ENCODE measurements at regions not wholly inside any gene's neighbourhood (a gene's known extent, or its start where the extent isn't known, plus 50 kb on each side); places are given as distances from the start of the nearest gene placed in this dataset.
"Not testable (repeated sequence)": the region's sequence is repeated elsewhere in the genome, so short reads cannot be mapped to it uniquely, and the experiment has no call there.

GRCh38 chrX:1105031-1105430, 107.4 kb downstream of the CRLF2 start:
- DNase-seq (ENCODE audit: extremely low read depth, low read depth) = not testable (repeated sequence)

DNA sequence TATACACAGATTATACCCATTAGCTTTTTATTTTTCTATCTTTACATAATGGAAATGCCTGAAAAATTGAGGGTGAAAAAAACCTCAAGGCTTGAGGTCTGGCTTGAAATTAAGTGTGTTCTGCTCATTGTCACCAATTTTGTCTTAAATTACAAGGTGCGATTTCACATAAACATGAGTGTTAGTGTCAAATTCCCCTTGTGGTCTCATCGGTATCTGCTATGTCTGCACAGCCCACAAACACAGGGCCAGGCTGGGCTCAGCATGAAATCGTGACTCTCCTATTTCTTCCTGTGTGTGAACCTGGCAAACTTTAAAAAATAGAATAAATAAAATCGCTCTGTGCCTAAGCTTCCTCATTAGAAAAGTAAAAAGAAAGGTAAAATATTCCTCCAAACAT, 109.1 kb downstream of the CRLF2 start:
- no peak for DNase-seq (ENCODE audit: extremely low read depth, low read depth)

- no peak for DNase-seq (ENCODE audit: extremely low read depth, low read depth)
These were observed 109.7 kb downstream of the CRLF2 start for GRCh38 chrX:1102786-1103185.

GRCh38 chrX:1102221-1102620, 110.2 kb downstream of the CRLF2 start:
- not testable (repeated sequence) for DNase-seq (ENCODE audit: extremely low read depth, low read depth)

DNA sequence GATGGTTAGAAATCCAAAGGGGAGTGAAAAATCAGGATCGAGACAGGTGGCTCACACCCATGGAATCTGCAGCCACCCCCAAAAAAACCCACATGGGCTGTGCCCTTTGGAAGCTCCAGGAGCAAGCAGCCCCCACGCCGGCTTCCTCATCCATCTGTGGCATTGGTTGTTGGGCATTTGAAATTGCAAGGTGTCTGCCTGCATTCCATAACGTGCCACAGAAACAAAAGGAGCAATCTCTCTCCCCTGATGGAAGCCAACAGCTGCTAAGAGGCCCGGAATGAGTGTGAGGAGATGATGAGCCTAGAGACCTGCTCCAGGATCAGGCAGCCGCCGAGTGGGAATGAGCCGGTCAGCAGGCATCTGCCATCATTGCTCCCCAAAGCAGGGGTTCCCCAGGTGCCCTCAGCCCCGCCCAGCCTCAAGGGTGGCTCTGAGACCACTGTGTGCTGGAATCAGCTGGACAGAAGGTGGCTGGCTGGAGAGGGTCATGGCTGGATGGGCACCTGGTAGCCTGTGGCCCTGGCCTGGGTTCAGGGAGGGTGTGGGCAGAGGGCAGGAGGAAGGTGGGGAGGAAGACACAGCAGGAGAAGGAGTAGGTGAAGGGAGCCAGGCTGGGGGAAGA, 113.2 kb downstream of the CRLF2 start:
- DNase-seq (ENCODE audit: extremely low read depth, low read depth) = no peak

- DNase-seq (ENCODE audit: extremely low read depth, low read depth) = no peak
These were observed 115.1 kb downstream of the CRLF2 start for GRCh38 chrX:1097328-1097727.

- no peak for DNase-seq (ENCODE audit: extremely low read depth, low read depth)
These were observed 117.7 kb downstream of the CRLF2 start for GRCh38 chrX:1094566-1095333.

DNA sequence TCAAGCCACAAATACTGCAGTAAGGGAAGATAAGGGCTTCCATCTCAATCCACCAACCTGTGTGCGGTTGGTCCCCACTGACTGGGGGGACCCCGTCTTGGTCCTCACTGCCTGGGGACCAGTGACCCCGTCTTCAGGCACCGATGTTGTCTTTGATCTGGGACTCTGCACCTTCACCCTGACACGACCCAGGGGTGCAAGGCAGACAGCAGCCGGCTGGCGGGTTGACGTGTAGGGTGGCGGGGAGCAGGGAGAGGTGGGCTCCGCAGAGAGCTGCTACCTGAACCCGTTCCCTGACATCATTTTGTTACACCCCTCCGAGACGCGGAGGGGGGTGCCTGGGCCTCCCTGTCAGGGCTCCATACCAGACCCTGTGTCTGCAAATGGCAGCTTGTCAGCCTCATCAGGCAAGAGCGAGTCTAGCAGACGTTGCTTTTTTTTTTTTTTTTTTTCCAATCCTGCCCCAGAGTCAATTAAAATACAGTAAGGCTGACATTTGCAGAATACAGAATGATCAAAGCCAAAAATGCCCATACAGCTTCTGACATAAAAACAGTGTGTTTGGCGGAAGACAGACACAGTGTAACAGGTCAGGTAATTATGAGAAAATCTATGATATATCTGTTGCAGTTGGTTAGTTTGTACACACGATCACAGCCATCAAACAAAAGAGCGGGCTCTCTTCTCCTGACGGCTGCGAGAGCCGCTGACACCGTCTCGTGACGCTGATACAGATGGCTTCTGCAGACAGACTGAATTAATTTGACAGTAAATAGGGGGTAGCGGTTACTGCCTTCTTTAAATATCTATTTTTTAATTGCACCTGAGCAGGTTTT, 118.6 kb downstream of the CRLF2 start:
- DNase-seq (ENCODE audit: extremely low read depth, low read depth) = no peak

GRCh38 chrX:1093121-1093520, 119.3 kb downstream of the CRLF2 start:
- no peak for DNase-seq (ENCODE audit: extremely low read depth, low read depth)

- DNase-seq (ENCODE audit: extremely low read depth, low read depth) = peak; percentile 52
These were observed 125.7 kb downstream of the CRLF2 start for GRCh38 chrX:1086444-1087409.

DNA sequence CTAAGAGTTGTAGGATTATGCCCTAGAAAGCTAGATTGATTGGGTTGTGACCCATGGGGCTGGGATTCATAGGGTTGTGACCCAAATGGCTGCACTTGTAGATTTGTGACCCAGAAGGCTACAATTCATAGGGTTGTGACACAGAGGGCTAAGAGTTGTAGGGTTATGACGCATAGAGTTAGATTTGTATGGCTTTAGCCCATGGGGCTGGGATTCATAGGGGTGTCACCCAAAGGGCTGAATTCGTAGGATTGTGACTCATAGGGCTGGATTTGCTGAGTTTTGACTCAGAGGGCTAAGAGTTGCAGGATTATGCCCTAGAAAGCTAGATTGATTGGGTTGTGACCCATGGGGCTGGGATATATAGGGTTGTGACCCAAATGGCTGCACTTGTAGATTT, 126.6 kb downstream of the CRLF2 start:
- not testable (repeated sequence) for DNase-seq (ENCODE audit: extremely low read depth, low read depth)

GRCh38 chrX:1084689-1085088, 127.8 kb downstream of the CRLF2 start:
- DNase-seq (ENCODE audit: extremely low read depth, low read depth) = no peak

DNA sequence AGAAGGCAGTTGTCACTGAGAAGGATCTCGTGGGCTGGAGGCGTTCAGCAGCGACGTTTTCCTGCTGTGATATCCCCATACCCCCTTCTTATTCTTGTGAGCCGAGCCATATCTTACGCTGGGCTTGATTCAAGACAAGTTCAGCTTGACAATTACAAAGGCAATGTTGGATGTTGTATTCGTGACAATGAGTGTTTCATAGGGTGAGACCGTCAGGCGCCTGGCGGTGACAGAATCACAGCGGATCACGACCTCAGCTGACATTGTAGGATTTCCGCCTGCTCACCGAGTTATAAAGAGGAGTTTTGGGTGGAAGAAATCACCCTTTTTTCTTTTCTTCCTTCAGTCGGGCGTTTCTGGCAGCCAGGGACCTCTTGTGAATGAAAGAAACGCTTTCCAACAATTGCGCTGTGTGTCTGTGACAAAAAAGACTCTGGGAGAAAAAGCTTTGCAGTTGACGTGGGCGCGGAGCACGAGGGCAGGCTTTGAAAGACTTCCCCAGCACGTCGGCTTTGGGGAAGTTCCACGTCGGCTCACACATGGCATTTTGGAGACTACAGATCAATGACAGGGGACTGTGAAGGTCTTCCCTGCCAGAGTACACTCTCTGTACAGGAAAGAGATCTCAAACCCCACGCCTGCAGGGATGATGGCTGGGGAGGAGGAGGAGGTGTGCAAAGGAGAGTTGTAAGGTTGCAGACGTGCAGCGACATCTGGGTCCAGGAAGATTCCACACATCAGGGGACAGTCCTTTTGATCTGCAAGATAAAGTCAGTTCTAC, 135.4 kb downstream of the CRLF2 start:
- no peak for DNase-seq (ENCODE audit: extremely low read depth, low read depth)

- no peak for DNase-seq (ENCODE audit: extremely low read depth, low read depth)
These were observed 136.7 kb downstream of the CRLF2 start for GRCh38 chrX:1075741-1076140.

GRCh38 chrX:1075156-1075555, 137.3 kb downstream of the CRLF2 start:
- no peak for DNase-seq (ENCODE audit: extremely low read depth, low read depth)

DNA sequence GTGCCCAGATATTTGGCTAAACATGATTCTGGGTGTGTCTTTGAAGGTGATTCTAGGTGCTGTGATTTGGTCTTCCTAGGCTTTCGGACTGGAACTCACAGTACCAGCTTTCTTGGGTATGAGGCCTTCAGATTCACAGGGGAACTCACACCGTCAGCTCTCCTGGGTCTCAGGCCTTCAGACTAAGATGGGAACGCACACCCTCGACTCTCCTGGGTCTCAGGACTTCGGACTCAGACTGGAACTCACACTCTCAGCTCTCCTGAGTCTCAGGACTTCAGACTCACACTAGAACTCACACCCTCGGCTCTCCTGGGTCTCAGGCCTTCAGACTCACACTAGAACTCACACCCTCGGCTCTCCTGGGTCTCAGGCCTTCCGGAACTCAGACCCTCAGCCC, 137.7 kb downstream of the CRLF2 start:
- DNase-seq (ENCODE audit: extremely low read depth, low read depth) = no peak

DNA sequence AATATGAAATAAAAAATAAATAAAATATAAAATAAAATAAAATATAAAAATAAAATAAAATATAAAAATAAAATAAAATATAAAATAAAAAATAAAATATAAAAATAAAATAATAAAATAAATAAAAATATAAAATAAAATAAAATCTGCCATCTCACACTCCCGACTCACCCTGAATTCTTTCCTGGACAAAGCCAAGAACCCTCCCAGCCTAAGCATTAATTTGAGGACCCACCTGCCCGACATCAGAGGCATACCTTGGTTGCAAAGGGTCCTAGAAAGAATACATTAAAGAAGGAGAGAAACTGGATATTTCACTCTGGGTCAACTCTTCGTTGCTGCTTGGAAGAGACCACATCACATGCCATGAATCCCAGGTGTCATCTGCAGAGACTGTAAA, 138.3 kb downstream of the CRLF2 start:
- DNase-seq (ENCODE audit: extremely low read depth, low read depth) = no peak

GRCh38 chrX:1072637-1073377, 139.6 kb downstream of the CRLF2 start:
- DNase-seq (ENCODE audit: extremely low read depth, low read depth) = no peak

DNA sequence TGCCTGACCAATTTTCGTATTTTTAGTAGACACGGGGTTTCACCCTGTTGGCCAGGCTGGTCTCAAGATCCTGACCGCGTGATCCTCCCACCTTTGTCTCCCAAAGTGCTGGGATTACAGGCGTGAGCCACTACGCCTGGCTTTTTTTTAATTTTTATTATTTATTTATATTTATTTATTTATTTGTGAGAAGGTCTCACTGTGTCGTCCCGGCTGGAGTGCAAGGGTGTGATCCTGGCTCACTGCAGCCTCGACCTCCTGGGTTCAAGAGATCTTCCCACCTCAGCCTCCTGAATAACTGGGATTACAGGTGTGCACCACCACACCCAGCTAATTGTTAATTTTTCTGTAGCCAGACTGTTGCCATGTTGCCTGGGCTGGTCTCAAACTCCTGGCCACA, 141.1 kb downstream of the CRLF2 start:
- DNase-seq (ENCODE audit: extremely low read depth, low read depth) = no peak
